GM19463 (cell line): ENCODE measurements at regions not wholly inside any gene's neighbourhood (a gene's known extent, or its start where the extent isn't known, plus 50 kb on each side); places are given as distances from the start of the nearest gene placed in this dataset.
"Not testable (repeated sequence)": the region's sequence is repeated elsewhere in the genome, so short reads cannot be mapped to it uniquely, and the experiment has no call there.

ENCODE experiments used
- ATAC-seq: cut with Tn5 transposase; IDR thresholded peaks from one replicate; pipeline ENCODE4 v1.9.1; 2021; ENCODE audit warnings: mild to moderate bottlenecking, moderate library complexity; ENCODE audit not compliant: unreplicated experiment

DNA sequence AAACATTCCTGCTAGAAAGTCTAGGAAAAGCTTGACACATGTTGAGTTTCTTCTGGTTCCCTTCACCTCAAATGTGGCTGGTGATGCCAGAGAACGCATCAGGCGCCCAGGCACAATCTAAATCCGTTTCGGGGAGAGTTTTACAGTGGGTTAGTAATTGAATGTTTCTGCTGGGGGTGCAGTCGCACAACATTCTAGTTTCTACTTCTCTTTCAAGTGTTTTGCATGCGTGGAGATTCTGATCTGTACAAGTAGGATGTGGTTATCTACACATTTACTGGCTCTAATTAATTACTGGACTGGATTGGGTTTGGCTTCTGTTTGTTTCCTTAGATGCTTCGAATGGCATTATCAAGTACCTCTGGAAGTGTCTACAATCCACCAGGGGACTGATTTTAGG lies 173.8 kb downstream of the TMEM26 start:
- ATAC-seq, result peak; percentile 88

DNA sequence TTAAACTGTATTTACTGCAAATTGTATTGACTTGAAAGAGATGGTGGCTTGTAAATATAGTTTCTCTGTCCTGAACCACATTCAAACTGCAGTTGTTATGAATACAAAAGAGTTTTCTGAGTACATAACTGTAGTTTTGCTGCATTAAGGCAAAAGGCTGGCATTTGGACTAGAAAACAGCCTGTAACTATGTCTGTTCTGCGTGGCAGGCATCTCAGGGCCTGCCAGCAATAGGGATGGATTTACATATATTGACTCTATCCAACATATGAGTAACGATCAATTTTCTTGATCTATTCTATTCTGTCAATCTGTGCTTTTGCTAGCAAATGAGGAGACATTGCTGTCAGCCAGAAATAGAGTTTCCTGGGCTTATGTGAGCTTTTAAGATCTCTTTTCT lies 174.6 kb downstream of the TMEM26 start:
- no peak for ATAC-seq

DNA sequence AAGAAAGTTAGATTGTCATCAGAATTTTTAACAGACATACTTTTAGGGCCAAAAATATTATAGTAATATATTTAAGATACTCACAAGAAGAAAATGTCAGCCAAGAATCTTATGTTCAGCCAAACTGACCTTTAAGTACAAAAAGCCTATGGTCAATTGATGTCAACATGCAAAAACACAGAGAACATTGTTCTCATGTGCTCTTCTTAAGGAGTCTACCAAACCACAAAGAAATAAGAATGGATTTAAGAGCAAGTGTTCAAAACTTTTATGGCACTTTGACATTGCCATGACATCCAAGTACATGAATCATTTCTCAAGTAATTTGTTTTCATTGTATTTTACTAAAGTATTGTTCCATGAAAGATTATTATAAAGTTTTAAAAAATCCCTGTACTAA lies 180.4 kb downstream of the TMEM26 start:
- no peak for ATAC-seq

GRCh38 chr10:61271127-61271780 lies 181.9 kb downstream of the TMEM26 start:
- no peak for ATAC-seq

- ATAC-seq, result no peak
These were observed 189.7 kb downstream of the TMEM26 start for GRCh38 chr10:61263518-61263917.

DNA sequence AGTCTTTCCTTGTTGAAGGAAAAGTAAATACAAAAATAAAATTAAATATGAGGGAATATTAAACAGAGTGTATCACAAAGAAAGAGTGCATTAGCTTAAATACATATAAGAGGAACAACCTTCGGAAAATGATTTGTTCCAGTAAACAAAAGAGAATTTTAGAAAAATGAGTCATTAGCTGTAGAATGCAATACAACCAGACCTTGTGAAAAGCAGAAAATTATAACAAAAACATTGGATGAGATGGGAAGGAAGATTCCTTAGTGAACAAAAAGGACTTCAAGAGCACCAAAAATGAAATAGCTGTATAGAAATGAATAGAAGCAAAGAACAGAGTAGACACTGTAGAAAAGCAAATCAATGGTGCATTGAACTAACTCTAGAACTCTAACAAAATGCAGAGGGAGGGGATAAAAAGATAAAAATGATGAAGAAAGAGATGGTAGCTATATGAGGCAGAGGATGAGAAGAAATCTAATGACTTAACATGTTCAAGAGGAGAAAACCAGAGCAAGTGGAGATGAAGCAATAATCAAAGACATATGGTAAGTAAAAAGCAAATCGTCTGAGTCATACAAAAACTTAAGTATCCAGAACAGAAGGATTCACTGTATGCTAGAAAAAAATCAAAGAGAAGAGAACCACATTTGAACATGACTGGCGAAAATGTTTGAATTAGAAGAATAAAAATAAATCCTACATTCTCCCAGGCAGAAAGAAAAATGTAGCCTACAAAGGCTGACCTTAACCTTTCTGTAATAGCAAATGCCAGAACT lies 190.5 kb downstream of the TMEM26 start:
- no peak for ATAC-seq

- no peak for ATAC-seq
These were observed 195.2 kb downstream of the TMEM26 start for GRCh38 chr10:61257956-61258496.

- no peak for ATAC-seq
These were observed 196.0 kb downstream of the TMEM26 start for GRCh38 chr10:61257136-61257535.

GRCh38 chr10:61252326-61252725 lies 200.9 kb downstream of the TMEM26 start:
- not testable (repeated sequence) for ATAC-seq

- ATAC-seq, result no peak
These were observed 202.1 kb downstream of the TMEM26 start for GRCh38 chr10:61251089-61251488.

DNA sequence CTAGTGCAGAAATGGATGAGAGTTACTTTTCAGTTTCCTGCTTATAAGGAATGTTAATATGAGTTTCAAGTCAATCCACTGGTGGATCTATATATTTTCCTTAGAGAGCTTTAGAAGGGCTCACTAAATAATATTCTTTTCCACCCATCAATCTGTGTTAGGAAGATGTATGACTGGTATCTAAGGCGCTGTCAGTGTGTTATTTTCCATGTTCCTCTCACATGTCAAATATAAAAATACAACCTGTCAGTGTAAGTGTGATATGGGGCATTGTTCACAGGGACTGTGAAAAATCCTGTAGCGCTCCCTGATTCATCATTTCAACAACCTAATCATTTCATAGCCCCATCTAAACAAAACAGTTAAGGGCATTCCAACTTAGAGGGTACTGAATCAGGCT lies 203.1 kb downstream of the TMEM26 start:
- no peak for ATAC-seq

- no peak for ATAC-seq
These were observed 205.2 kb downstream of the TMEM26 start for GRCh38 chr10:61248013-61248412.

GRCh38 chr10:61244261-61244775 lies 208.9 kb downstream of the TMEM26 start:
- ATAC-seq, result no peak

- ATAC-seq, result no peak
These were observed 220.4 kb downstream of the TMEM26 start for GRCh38 chr10:61232780-61233179.

DNA sequence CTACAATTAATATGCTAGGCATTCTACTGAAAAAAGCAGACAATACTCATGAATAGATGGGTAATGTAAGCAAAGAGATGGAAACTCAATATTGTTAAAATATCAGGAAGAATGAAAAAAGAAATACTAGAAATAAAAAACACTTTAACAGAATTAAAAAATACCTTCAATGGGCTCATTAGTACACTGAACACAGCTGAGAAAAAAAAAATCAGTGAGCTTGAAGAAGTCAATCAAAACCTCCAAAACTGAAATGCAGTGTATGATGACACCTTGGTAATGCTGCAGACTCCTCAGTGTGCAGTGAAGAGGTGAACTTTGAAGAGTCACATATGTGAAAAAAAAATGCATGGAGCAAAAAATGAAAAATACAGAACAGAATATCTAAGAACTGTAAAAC lies 227.2 kb downstream of the TMEM26 start:
- ATAC-seq, result no peak

GRCh38 chr10:61223576-61223975 lies 229.6 kb downstream of the TMEM26 start:
- ATAC-seq, result no peak

- no peak for ATAC-seq
These were observed 233.5 kb downstream of the TMEM26 start for GRCh38 chr10:61219696-61220095.

DNA sequence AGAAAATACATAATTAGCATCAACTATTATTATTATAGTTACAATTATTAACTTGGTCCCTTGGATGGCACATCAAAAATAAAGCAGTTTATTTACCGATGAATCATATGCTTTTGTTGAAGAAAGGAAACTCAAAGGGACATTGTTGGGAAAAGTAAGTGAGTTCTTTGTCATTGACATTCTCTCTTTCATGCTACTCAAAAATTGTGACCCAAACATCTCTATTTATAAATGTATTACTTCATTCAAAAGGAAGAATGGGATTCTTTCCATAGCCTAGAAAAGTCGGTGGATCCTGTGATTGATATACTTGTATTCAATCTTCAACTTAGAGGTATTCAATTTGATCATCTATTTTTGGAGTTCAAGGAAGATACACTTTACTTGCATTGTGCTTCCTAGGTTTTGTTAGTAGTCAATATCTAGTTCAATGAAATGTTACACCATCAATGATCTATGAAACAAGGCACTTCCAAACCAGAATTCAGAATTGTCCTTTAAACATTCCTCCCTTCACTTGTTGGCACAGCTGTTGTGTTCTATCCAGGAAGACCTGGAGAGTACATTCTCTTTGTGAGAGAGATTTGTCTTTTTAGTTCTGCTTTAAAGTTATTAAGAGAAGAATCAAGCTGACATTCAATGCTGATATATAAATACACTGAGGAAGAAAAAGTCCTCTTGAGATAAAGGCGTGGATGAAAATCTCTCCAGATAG lies 235.2 kb downstream of the TMEM26 start:
- ATAC-seq, result no peak

GRCh38 chr10:61215246-61215645 lies 237.9 kb downstream of the TMEM26 start:
- ATAC-seq, result no peak

- no peak for ATAC-seq
These were observed 241.7 kb downstream of the TMEM26 start for GRCh38 chr10:61211468-61211867.

DNA sequence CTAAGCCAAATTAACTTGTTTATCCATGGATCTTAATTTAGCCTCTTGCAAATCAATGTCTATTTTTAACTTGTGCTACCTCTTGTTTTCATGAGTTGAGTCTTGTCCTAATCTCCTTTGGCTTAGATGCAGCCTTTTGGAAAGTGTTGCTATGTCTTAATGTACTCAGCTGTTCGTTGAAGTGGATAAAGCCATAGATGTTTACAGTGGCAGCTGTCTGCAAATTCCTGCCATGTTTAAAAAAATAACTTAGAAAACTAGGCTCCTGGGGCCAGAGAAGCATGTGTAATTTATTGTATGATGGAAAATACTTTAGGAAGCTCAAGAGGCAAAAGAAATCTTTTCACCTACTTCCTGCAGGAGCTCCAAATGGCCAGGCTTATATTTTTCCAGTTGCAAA lies 253.1 kb upstream of the RHOBTB1 start:
- no peak for ATAC-seq
